ENCODE measurements at regions not wholly inside any gene's neighbourhood (a gene's known extent, or its start where the extent isn't known, plus 50 kb on each side); places are given as distances from the start of the nearest gene placed in this dataset.

GRCh38 chr17:33642002-33642401, 348.9 kb upstream of the ASIC2 start:
- H2AFZ ChIP-seq (ENCODE audit: low read depth, low read length): no peak overlapping the region
- TF ChIP-seq CTCF (IDR thresholded peaks at IDR 0.05; ENCODE audit: low read depth, low read length) (no peak), EZH2phosphoT487 (IDR thresholded peaks at IDR 0.05; ENCODE audit: low read depth) (no peak)
- peaks cover 20% of the 10 kb centered on the region for H3K27me3 ChIP-seq (ENCODE audit: low read depth, low read length)

GRCh38 chr17:33647956-33648355, 354.9 kb upstream of the ASIC2 start:
- TF ChIP-seq CTCF (IDR thresholded peaks at IDR 0.05; ENCODE audit: low read depth, low read length) (peak; percentile 48), EZH2phosphoT487 (IDR thresholded peaks at IDR 0.05; ENCODE audit: low read depth) (no peak)
- H2AFZ ChIP-seq (ENCODE audit: low read depth, low read length): no peak overlapping the region
- no peaks in the 10 kb centered on the region for H3K9me3 ChIP-seq (ENCODE audit: insufficient read depth, low read length)
- no peaks in the 10 kb centered on the region for H3K4me1 ChIP-seq (ENCODE audit: low read length)
- H4K20me1 ChIP-seq (ENCODE audit: insufficient read depth, low read length): no peaks in the 10 kb centered on the region
- H3K4me2 ChIP-seq (ENCODE audit: low read length): no peak overlapping the region
- no peaks in the 10 kb centered on the region for H3K36me3 ChIP-seq (replicated peaks; ENCODE audit: low read depth, low read length)
- no peak overlapping the region for H3K4me3 ChIP-seq (ENCODE audit: low read length)
- no peak overlapping the region for H3K9ac ChIP-seq (ENCODE audit: low read length)
- H3K79me2 ChIP-seq (ENCODE audit: low read length): no peaks in the 10 kb centered on the region
- peaks cover 41% of the 10 kb centered on the region for H3K27me3 ChIP-seq (ENCODE audit: low read depth, low read length)
- H3K27ac ChIP-seq (ENCODE audit: low read length): no peak overlapping the region

More at GRCh38 chr17:33642002-33642401, 348.9 kb upstream of the ASIC2 start:
- Histone ChIP-seq H3K4me1 (ENCODE audit: low read length) (no peaks in the 10 kb centered on the region), H3K9me3 (ENCODE audit: insufficient read depth, low read length) (no peaks in the 10 kb centered on the region), H3K36me3 (replicated peaks; ENCODE audit: low read depth, low read length) (no peaks in the 10 kb centered on the region), H3K4me3 (ENCODE audit: low read length) (no peak overlapping the region), H4K20me1 (ENCODE audit: insufficient read depth, low read length) (no peaks in the 10 kb centered on the region), H3K4me2 (ENCODE audit: low read length) (no peak overlapping the region), H3K27ac (ENCODE audit: low read length) (no peak overlapping the region), H3K9ac (ENCODE audit: low read length) (no peak overlapping the region), H3K79me2 (ENCODE audit: low read length) (no peaks in the 10 kb centered on the region)

DNA sequence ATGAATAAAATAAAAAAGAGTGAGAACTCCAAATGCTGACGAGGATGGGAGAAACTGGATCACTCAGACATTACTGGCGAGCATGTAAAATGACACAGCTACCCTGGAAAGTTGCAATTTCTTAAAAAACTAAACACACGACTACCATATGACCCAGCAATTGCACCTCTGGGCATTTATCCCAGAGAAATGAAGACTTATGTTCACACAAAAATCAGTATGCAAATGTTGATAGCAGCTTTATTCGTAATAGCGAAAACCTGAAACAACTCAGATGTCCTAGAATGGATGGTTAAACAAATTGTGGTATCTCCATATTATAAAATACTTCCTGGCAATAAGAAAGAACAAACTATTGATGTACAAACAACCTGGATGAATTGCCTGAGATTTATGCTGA, 357.2 kb upstream of the ASIC2 start:
- no peak overlapping the region for H2AFZ ChIP-seq (ENCODE audit: low read depth, low read length)
- H4K20me1 ChIP-seq (ENCODE audit: insufficient read depth, low read length): no peaks in the 10 kb centered on the region
- H3K27ac ChIP-seq (ENCODE audit: low read length): no peak overlapping the region
- H3K79me2 ChIP-seq (ENCODE audit: low read length): no peaks in the 10 kb centered on the region
- no peaks in the 10 kb centered on the region for H3K4me1 ChIP-seq (ENCODE audit: low read length)
- H3K9ac ChIP-seq (ENCODE audit: low read length): no peak overlapping the region
- no peaks in the 10 kb centered on the region for H3K9me3 ChIP-seq (ENCODE audit: insufficient read depth, low read length)
- no peaks in the 10 kb centered on the region for H3K36me3 ChIP-seq (replicated peaks; ENCODE audit: low read depth, low read length)
- peaks cover 51% of the 10 kb centered on the region for H3K27me3 ChIP-seq (ENCODE audit: low read depth, low read length)
- TF ChIP-seq EZH2phosphoT487 (IDR thresholded peaks at IDR 0.05; ENCODE audit: low read depth) (no peak), CTCF (IDR thresholded peaks at IDR 0.05; ENCODE audit: low read depth, low read length) (no peak)
- H3K4me2 ChIP-seq (ENCODE audit: low read length): no peak overlapping the region
- H3K4me3 ChIP-seq (ENCODE audit: low read length): no peak overlapping the region

DNA sequence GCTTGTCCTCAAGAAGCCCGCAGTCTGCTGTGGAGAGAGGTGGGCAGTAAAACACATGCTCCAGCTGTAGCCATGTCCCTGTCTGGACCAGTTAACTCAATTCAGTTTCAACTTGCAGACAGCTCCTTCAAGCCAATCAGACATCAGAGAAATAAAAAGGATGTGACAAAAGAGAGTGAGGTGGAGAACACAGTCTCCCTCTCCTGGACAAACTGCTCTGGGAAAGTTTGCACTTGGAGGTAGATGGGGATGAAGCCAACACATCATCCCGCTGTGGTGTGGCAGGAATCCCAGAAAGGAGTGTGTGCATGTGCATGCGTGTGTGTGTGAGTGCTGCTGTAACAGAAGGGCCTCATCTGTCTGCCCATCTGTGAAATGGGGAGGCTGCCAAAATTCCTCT, 358.6 kb upstream of the ASIC2 start:
- Histone ChIP-seq H3K9me3 (ENCODE audit: insufficient read depth, low read length) (no peaks in the 10 kb centered on the region), H3K9ac (ENCODE audit: low read length) (no peak overlapping the region), H3K4me1 (ENCODE audit: low read length) (no peaks in the 10 kb centered on the region), H4K20me1 (ENCODE audit: insufficient read depth, low read length) (no peaks in the 10 kb centered on the region), H3K79me2 (ENCODE audit: low read length) (no peaks in the 10 kb centered on the region), H3K27me3 (ENCODE audit: low read depth, low read length) (peaks cover 47% of the 10 kb centered on the region), H3K4me3 (ENCODE audit: low read length) (no peak overlapping the region), H2AFZ (ENCODE audit: low read depth, low read length) (no peak overlapping the region), H3K4me2 (ENCODE audit: low read length) (no peak overlapping the region), H3K36me3 (replicated peaks; ENCODE audit: low read depth, low read length) (no peaks in the 10 kb centered on the region), H3K27ac (ENCODE audit: low read length) (no peak overlapping the region)
- TF ChIP-seq EZH2phosphoT487 (IDR thresholded peaks at IDR 0.05; ENCODE audit: low read depth): no peak
- no peak for TF ChIP-seq CTCF (IDR thresholded peaks at IDR 0.05; ENCODE audit: low read depth, low read length)

Measured in OCI-LY3 (cell line).